ENCODE measurements at regions not wholly inside any gene's neighbourhood (a gene's known extent, or its start where the extent isn't known, plus 50 kb on each side); places are given as distances from the start of the nearest gene placed in this dataset.
A peak's percentile ranks its signal among the peaks of the same experiment; 100 is the strongest.

DNA sequence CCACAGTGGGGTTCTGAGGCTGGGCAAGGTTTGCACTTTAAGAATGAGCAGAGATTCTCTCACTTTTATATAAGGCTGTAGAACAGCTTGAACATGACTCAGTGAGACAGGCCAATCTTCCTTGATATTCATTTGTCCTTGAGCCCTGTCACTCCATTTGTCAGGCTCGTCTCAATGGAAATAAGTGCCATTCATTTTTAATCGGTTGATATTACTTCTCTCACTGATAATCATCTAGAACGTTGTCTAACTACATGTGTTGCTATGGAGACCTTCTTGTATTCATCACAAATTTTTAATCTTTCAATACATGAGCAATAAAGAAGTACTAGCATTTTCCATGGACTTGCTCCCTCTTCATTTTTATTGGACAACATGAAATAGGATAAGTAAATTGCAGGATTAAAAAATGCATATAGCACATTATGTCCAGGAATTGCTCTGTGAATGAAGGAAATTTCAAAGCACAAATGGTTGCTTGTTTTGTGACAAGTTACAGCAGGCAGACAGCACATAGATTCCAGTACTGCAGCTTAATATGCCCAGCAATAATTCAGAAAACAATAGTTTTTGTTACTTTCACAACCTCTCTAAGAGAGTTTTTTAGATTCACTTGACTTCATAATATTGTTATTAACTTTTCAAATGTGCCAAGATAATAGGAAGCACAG, 1178.4 kb upstream of the ATXN8OS start:
- no peaks in the 10 kb centered on the region for H3K36me3 ChIP-seq
- intact Hi-C loops (cut with DNase I; ENCODE audit: low total_unique reads) = loop anchor here (10.0 kb wide), 1 partner anchor 624 kb away; no protein-coding TSS in a partner anchor
- no peaks in the 10 kb centered on the region for H3K27me3 ChIP-seq (replicated peaks in 1 of 7)
- 66 to 71% (median 70%) methylated on average over 3 of the region's 3 CpGs for WGBS, 5 donors
- TF ChIP-seq POLR2A (IDR thresholded peaks at IDR 0.05) (no peak), POLR2AphosphoS5 (IDR thresholded peaks at IDR 0.05) (no peak)
- TF ChIP-seq, protein P1, sequence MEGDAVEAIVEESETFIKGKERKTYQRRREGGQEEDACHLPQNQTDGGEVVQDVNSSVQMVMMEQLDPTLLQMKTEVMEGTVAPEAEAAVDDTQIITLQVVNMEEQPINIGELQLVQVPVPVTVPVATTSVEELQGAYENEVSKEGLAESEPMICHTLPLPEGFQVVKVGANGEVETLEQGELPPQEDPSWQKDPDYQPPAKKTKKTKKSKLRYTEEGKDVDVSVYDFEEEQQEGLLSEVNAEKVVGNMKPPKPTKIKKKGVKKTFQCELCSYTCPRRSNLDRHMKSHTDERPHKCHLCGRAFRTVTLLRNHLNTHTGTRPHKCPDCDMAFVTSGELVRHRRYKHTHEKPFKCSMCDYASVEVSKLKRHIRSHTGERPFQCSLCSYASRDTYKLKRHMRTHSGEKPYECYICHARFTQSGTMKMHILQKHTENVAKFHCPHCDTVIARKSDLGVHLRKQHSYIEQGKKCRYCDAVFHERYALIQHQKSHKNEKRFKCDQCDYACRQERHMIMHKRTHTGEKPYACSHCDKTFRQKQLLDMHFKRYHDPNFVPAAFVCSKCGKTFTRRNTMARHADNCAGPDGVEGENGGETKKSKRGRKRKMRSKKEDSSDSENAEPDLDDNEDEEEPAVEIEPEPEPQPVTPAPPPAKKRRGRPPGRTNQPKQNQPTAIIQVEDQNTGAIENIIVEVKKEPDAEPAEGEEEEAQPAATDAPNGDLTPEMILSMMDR (IDR thresholded peaks at IDR 0.05 in 8 of 11, conservative IDR thresholded peaks at IDR 0.05 in 3 of 11) = no peak
- H3K4me3 ChIP-seq = no peak overlapping the region
- H3K9me3 ChIP-seq = no peaks in the 10 kb centered on the region
- no peak for DNase-seq
- H3K4me1 ChIP-seq = no peaks in the 10 kb centered on the region
- no peak overlapping the region for H3K27ac ChIP-seq

DNA sequence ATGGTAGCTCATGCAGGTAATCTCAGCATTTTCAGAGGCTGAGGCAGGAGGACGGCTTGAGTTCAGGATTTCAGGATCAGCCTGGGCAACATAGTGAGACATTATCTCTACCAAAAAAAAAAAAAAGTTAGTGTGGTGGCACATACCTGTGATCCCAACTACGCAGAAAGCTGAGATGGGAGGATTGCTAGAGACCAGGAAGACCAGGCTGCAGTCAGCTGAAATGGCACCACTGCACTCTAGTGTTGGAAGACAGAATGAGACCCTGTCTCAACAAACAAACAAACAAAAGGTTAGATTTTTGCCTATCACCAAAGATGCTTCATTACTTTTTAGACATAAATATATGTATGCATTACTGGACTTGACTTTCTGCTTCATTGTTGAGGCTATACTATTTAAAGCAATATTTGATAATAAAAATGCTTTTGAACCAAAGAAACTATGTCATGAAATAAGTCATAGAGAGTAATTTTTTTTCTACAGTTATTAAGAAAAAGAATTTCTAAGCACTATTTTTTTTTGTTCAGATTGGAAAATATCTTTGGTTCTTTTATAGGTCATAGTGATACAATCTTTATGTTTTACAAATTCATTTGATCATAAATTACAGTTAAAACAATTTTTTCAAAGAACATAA, 1180.1 kb upstream of the ATXN8OS start:
- WGBS, 5 donors = 40 to 61% (median 49%) methylated on average over 2 of the region's 2 CpGs
- H3K4me1 ChIP-seq = no peaks in the 10 kb centered on the region
- no peaks in the 10 kb centered on the region for H3K27me3 ChIP-seq (replicated peaks in 1 of 7)
- H3K9me3 ChIP-seq = peaks cover 0 to 9% (median 2%) of the 10 kb centered on the region in 8 donors
- no peak overlapping the region for H3K4me3 ChIP-seq
- no peak for DNase-seq
- no peaks in the 10 kb centered on the region for H3K36me3 ChIP-seq
- H3K27ac ChIP-seq = no peak overlapping the region
- TF ChIP-seq, protein P1 (IDR thresholded peaks at IDR 0.05 in 8 of 11, conservative IDR thresholded peaks at IDR 0.05 in 3 of 11) = peak in 6 of 11 experiments; percentile 16 to 45 (median 30)
- TF ChIP-seq POLR2AphosphoS5 (IDR thresholded peaks at IDR 0.05) = no peak
- intact Hi-C loops (cut with DNase I; ENCODE audit: low total_unique reads) = loop anchor here (10.0 kb wide), 1 partner anchor 623 kb away; no protein-coding TSS in a partner anchor

DNA sequence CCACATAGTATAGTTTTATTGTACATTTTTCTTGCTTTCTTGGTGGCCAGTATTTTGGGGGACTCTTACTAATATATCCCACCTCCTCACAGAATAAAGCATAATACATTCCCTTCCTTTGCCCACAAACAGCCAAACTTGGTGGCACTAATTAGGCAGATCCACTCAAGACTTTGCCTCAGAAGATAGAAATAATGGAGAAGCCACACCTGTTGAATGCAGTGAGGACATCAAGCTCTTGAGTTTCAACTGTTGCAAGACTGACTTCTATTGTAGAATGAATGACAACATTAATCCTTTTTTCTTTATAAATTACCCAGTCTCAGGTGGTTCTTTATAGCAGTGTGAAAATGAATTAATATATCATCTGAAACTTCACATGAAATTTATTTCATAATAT, 1183.6 kb upstream of the ATXN8OS start:
- no peak for DNase-seq
- Histone ChIP-seq H3K27ac (no peak overlapping the region), H3K36me3 (no peaks in the 10 kb centered on the region), H3K9me3 (peaks cover 0 to 12% (median 2%) of the 10 kb centered on the region in 8 donors), H3K4me3 (no peak overlapping the region), H3K4me1 (no peaks in the 10 kb centered on the region), H3K27me3 (replicated peaks in 1 of 7) (no peaks in the 10 kb centered on the region)
- TF ChIP-seq POLR2A (IDR thresholded peaks at IDR 0.05) (no peak), POLR2AphosphoS5 (IDR thresholded peaks at IDR 0.05) (no peak)
- TF ChIP-seq, protein P1 (IDR thresholded peaks at IDR 0.05 in 8 of 11, conservative IDR thresholded peaks at IDR 0.05 in 3 of 11) = no peak
- intact Hi-C loops (cut with DNase I; ENCODE audit: low total_unique reads) = loop anchor here (10.0 kb wide), 1 partner anchor 619 kb away; no protein-coding TSS in a partner anchor

DNA sequence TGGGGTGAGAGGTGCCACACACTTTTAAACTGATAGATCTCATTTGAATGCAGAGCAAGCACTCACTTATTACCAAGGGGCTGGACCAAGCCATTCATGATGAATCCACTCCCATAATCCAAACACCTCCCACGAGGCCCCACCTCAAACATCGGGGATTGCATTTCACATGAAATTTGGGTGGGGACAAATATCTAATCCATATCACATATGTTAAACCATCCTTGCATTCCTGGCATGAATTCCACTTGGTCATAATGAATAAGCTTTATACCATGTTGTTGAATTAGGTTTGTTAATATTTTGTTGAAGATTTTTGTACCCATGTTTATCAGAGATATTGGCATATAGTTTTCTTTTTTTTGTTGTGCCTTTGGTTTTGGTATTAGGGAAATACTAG, 1198.7 kb upstream of the ATXN8OS start:
- Histone ChIP-seq H3K9me3 (peaks cover 0 to 82% (median 68%) of the 10 kb centered on the region in 8 donors), H3K27ac (no peak overlapping the region), H3K4me3 (no peak overlapping the region), H3K4me1 (no peaks in the 10 kb centered on the region), H3K36me3 (no peaks in the 10 kb centered on the region), H3K27me3 (replicated peaks in 1 of 7) (no peaks in the 10 kb centered on the region)
- TF ChIP-seq, protein P1 (IDR thresholded peaks at IDR 0.05 in 8 of 11, conservative IDR thresholded peaks at IDR 0.05 in 3 of 11) = no peak
- TF ChIP-seq POLR2A (IDR thresholded peaks at IDR 0.05) = no peak
- no peak for TF ChIP-seq POLR2AphosphoS5 (IDR thresholded peaks at IDR 0.05)
- intact Hi-C loops (cut with DNase I; ENCODE audit: low total_unique reads) = no loop called here
- no peak for DNase-seq
- WGBS, 5 donors = 74 to 91% (median 83%) methylated on average over 2 of the region's 2 CpGs

Data from spleen (tissue), 11 donors.